H54 (cell line): ENCODE measurements at regions not wholly inside any gene's neighbourhood (a gene's known extent, or its start where the extent isn't known, plus 50 kb on each side); places are given as distances from the start of the nearest gene placed in this dataset.
"Not testable (repeated sequence)": the region's sequence is repeated elsewhere in the genome, so short reads cannot be mapped to it uniquely, and the experiment has no call there.

Experiments used
- DNase-seq: peaks from one replicate; pipeline ENCODE4 v3.0.0; 2011; ENCODE audit warnings: low spot score, mixed read lengths; ENCODE audit not compliant: insufficient read length
- FAIRE-seq: peaks from 3 replicates; lab custom pipeline; 2011; peaks lifted over from hg19 to GRCh38; lab: Jason Lieb, UNC
- POLR2A ChIP-seq: IDR thresholded peaks from 2 replicates; pipeline ENCODE4 v1.6.1; 2011; ENCODE audit warnings: low read depth, mild to moderate bottlenecking, low read length

- no peak for TF ChIP-seq POLR2A
- no peak for FAIRE-seq
- DNase-seq: no peak
These were observed 134.4 kb upstream of the PRDX6 start for GRCh38 chr1:173342736-173343135.

- FAIRE-seq: no peak
- no peak for TF ChIP-seq POLR2A
These were observed 132.9 kb upstream of the PRDX6 start for GRCh38 chr1:173344034-173344743.

GRCh38 chr1:173347282-173347818, 129.8 kb upstream of the PRDX6 start:
- FAIRE-seq (no peak), DNase-seq (no peak)
- no peak for TF ChIP-seq POLR2A

More at GRCh38 chr1:173344034-173344743, 132.9 kb upstream of the PRDX6 start:
- no peak for DNase-seq

DNA sequence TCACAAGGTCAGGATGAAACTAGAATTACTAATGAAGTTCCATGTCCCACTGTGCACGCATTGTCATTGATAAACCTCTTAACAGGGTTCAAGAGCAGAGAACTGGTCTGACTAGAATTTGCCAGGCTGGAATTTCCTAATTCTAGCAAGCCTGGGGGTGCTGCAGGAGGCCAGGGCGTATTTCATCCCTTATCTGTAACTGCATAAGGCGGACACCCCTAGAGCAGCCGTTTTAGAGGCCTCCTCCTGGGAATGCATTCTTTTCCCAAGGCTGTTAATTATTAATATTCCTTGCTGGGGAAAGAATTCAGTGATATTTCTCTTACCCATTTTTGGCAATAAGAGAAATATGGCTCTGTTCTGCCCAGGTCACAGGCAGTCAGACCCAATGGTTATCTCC, 124.5 kb upstream of the PRDX6 start:
- not testable (repeated sequence) for FAIRE-seq, DNase-seq

- DNase-seq (no peak), FAIRE-seq (no peak)
- no peak for TF ChIP-seq POLR2A
These were observed 123.8 kb upstream of the PRDX6 start for GRCh38 chr1:173353350-173353749.

DNA sequence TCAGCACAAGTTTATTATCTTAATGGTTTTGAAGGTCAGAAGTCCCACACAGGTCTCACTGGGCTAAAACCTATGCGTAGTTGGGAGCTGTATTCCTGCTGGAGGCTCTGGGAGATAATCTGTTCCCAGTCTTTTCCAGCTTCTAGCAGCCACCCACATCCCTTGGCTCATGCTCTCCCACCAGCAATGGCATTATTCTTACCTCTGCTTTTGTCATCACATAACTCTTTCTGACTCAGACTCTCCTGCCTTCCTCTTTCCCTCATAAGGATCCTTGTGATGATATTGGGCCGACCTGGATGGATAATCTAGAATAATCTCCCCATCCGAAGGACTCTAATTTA, 122.2 kb upstream of the PRDX6 start:
- TF ChIP-seq POLR2A: no peak
- DNase-seq (no peak), FAIRE-seq (no peak)

DNA sequence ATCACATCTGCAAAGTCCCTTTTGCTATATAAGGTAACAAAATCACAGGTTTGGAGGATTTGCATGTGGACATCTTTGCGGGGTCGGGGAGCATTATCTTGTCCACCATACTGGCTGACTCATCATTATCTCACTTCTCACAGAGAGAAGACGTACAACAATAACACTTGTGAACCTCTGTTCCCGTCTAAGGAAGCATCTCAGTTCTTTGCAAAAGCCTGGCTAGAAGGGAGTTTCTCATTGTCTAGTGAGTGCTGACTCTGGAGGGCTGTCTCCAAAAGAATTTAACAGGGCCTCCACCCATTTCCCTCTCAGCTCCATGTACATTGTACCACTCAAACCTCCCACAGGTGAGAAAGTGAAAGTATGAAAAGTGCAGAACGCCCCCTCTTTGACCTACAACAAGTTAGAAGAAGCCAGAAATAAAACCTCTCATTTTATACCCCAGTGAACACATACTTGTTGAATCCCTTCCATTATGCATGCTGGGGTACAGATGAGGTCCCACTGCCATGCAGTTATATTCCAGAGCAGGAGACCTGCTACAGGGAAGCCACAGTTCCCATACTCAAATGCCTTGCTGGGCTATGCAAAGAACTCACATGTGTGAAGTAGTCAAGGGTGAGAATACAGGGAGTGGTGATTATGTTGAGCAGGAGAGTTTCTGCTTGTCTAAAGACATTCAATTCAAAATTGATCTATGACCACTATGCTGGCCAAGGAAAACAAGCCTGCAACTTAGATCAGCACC, 121.7 kb upstream of the PRDX6 start:
- no peak for TF ChIP-seq POLR2A
- DNase-seq (no peak), FAIRE-seq (no peak)

DNA sequence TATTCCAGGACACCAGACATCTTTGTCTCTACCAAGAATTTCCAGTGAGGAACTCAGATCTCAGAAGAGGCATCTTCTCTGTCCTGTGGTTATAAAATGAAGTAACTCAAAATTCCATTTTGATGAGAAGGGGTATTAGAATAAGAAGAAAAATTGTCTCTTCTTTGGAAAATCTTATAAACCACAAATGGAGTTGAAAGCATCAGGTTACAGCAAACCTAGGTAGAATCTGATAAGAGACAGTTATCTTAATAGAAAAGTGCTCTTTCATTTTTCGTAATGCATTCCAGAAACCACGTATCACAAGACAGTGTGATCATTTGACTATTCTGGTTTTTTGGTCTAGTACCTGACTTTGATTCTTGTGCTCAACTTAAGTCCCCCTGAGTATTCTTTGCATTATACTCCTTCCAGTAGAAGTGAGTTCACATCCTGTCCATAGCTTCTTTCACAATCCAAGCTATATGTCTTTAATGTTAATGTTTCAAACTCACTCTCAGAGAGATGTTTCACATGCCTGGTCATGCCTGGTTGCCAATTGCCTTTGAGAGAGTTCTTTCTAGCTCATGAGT, 120.9 kb upstream of the PRDX6 start:
- DNase-seq: no peak
- FAIRE-seq: no peak
- TF ChIP-seq POLR2A: no peak

DNA sequence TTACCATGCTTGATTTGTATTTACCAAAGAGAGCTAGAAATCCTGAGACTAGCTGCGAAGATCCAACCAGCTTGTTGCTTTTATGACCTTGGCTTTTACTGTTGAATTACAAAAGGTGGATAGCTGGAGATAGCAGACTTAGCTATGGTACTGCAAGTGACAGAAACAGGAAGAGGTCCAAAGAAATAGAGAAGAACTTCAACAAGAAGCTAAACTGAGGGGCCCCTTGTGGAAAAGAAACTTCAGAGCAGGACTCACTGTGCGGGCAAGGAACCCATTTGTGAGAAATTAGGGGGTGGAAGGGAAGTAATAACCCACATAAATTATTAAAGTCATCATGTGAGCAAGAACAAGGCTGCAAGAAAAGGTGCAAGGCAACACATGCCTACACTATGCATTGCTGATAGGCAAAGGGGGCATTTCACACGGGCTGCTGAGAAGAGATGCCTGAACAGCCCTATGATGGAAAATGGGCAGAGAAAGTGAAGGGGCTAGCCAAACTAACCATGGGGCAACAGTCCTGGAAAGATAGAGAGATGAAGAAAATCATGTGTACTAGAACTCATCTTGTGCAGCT, 116.6 kb upstream of the PRDX6 start:
- no peak for FAIRE-seq
- no peak for DNase-seq
- no peak for TF ChIP-seq POLR2A

DNA sequence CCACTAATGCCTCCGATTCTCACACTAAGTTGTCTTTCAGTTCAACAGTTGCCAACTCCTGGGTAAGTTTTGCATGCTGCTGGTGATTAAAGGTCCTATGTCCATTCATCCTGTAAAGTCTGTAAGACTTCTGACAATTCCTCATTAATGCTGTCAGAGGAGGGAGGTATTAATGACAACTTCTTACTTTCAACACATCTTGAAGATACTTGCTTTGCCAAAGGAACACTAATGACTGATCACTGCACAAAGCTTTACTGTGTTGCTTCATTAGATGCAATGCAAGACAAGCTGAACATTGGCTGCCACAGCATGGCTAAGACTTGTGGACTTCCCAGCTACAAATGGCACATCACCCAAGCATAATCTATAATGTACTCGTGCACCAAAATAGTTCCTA, 114.6 kb upstream of the PRDX6 start:
- no peak for DNase-seq
- no peak for FAIRE-seq
- TF ChIP-seq POLR2A: no peak

DNA sequence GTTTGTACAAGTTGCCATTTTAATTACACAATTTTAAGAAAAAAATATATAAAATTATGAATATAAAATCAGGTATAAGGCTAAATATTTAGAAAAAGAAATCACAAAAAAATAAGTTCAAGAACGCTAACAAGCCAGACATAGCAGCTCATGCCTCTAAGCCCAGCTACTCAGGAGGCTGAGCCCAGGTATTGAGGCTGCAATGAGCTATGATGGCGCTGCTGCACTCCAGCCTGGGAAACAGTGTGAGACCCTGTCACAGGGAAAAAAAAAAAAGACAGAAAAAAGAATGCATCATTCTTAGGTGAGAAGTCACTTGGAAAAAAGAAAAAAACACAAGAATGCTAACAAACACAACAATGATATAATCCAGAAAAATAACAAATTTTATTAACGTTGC, 112.3 kb upstream of the PRDX6 start:
- TF ChIP-seq POLR2A: no peak
- FAIRE-seq: no peak
- DNase-seq: no peak

GRCh38 chr1:173365341-173365740, 111.8 kb upstream of the PRDX6 start:
- TF ChIP-seq POLR2A: no peak
- no peak for FAIRE-seq
- no peak for DNase-seq

- no peak for TF ChIP-seq POLR2A
- FAIRE-seq: no peak
- DNase-seq: no peak
These were observed 110.0 kb upstream of the PRDX6 start for GRCh38 chr1:173367136-173367535.

DNA sequence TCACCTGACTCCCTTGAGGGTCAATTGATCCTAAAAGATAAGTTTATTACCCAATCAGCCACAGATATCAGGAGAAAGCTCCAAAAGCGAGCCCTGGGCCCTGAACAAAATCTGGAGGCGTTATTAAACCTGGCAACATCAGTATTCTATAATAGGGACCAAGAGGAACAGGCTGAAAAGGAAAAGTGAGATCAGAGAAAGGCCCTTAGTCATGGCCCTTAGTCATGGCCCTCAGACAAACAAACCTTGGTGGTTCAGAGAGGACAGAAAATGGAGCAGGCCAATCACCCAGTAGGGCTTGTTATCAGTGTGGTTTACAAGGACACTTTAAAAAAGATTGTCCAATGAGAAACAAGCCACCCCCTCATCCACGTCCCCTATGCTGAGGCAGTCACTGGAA, 106.5 kb upstream of the PRDX6 start:
- not testable (repeated sequence) for FAIRE-seq, DNase-seq

GRCh38 chr1:173376065-173376464, 101.1 kb upstream of the PRDX6 start:
- not testable (repeated sequence) for DNase-seq, FAIRE-seq
